HCT116 (cell line): ENCODE measurements at regions not wholly inside any gene's neighbourhood (a gene's known extent, or its start where the extent isn't known, plus 50 kb on each side); places are given as distances from the start of the nearest gene placed in this dataset.

Experiments used
- ATAC-seq: fragments of 200-7000 bp; cut with Tn5 transposase; 2 replicates; pipeline ENCODE4 v1.9.1; 2020; ENCODE audit warnings: mild to moderate bottlenecking, moderate library complexity
- BruUV-seq: library from RNA; stranded (reverse); fragments of 400-500 nt; replicated peaks from 2 replicates; lab custom pipeline; 2021; lab: Mats Ljungman, UMichigan
- CTCF ChIA-PET: fragments of 300-600 bp; sonication (Branson Sonifier 250); formaldehyde crosslinking; loops from one replicate; lab custom pipeline; 2021; ENCODE audit warnings: antibody characterized with exemption; lab: Charles Lee
- POLR2A ChIA-PET: fragments of 300-600, 350-600 bp; sonication (Branson Sonifier 250); formaldehyde crosslinking; loops from one replicate; lab custom pipeline; 2021; ENCODE audit warnings: antibody characterized with exemption; lab: Charles Lee
- RAD21 ChIA-PET, 2 experiments: fragments of 300-600 bp; sonication (Branson Sonifier 250); formaldehyde crosslinking; loops; one replicate each; lab custom pipeline; 2023; ENCODE audit warnings: low total read pairs in 2 of 2; ENCODE audit not compliant: uncharacterized antibody in 2 of 2, unreplicated experiment in 2 of 2, low non-redundant PET in 1 of 2; lab: Charles Lee
- DNase-seq: peaks from one replicate; pipeline ENCODE4 v3.0.0-alpha.2; 2010; ENCODE audit warnings: low read depth, low spot score
- H2AFZ ChIP-seq: fragments of 200-600 bp; shearing (Covaris generic), sonication (generic); 2 replicates; pipeline ENCODE4 v1.6.1; 2017; ENCODE audit warnings: low read depth, mixed run types, mixed read lengths, antibody characterized with exemption, low read length; ENCODE audit not compliant: poor library complexity, severe bottlenecking
- H3K27ac ChIP-seq: 2 replicates; pipeline ENCODE4 v1.5.1; 2012; ENCODE audit warnings: low read depth, low read length
- H3K27me3 ChIP-seq: fragments of 200-600 bp; sonication (generic); 2 replicates; pipeline ENCODE4 v1.6.1; 2016; ENCODE audit warnings: mixed run types, low read length, mixed read lengths; ENCODE audit not compliant: insufficient read depth
- H3K36me3 ChIP-seq, 2 experiments: fragments of 200-500 bp in 1 of 2; fragments of 200-600 bp in 1 of 2; sonication (Bioruptor generic) in 1 of 2; sonication (generic) in 1 of 2; 2 replicates each; pipeline versions ENCODE4 v1.5.1 to v1.6.1; 2014 to 2016; ENCODE audit warnings: low read length in 2 of 2, inconsistent platforms in 1 of 2, mixed read lengths in 1 of 2, mixed run types in 1 of 2; ENCODE audit not compliant: insufficient read depth in 2 of 2, control insufficient read depth in 1 of 2
- H3K4me1 ChIP-seq, 2 experiments: fragments of 200-600 bp in 1 of 2; sonication (generic) in 1 of 2; 2 replicates each; pipeline versions ENCODE4 v1.5.1 to v1.6.1; 2012 to 2017; ENCODE audit warnings: low read length in 2 of 2, inconsistent platforms in 1 of 2, mild to moderate bottlenecking in 1 of 2, mixed read lengths in 1 of 2, mixed run types in 1 of 2, moderate library complexity in 1 of 2; ENCODE audit not compliant: insufficient read depth in 2 of 2, control insufficient read depth in 1 of 2
- H3K4me2 ChIP-seq: fragments of 200-600 bp; sonication (generic); 2 replicates; pipeline ENCODE4 v1.6.1; 2017; ENCODE audit warnings: mixed run types, low read length, mixed read lengths
- H3K4me3 ChIP-seq, 2 experiments: fragments of 200-600 bp in 1 of 2; sonication (generic) in 1 of 2; replicated peaks in 1 of 2; 2 replicates each; pipeline ENCODE4 v1.5.1; 2011 to 2016; ENCODE audit warnings: low read length in 2 of 2, control low read depth in 1 of 2, low read depth in 1 of 2, mild to moderate bottlenecking in 1 of 2, mixed read lengths in 1 of 2, mixed run types in 1 of 2
- H3K79me2 ChIP-seq: fragments of 200-600 bp; sonication (generic); 2 replicates; pipeline ENCODE4 v1.6.1; 2017; ENCODE audit warnings: mild to moderate bottlenecking, mixed run types, low read length, moderate library complexity, mixed read lengths; ENCODE audit not compliant: insufficient read depth
- H3K9ac ChIP-seq: fragments of 200-600 bp; sonication (generic); 2 replicates; pipeline ENCODE4 v1.6.1; 2016; ENCODE audit warnings: low read length, mixed read lengths
- H3K9me2 ChIP-seq: fragments of 200-600 bp; sonication (generic), shearing (Covaris generic); 2 replicates; pipeline ENCODE4 v1.6.1; 2017; ENCODE audit warnings: mixed run types, mild to moderate bottlenecking, moderate library complexity; ENCODE audit not compliant: insufficient read depth
- H3K9me3 ChIP-seq, 2 experiments: fragments of 200-500 bp in 1 of 2; fragments of 200-600 bp in 1 of 2; sonication (Bioruptor generic) in 1 of 2; sonication (generic) in 1 of 2; 2 replicates each; pipeline ENCODE4 v1.6.1; 2014 to 2017; ENCODE audit warnings: low read length in 2 of 2, mixed read lengths in 2 of 2, inconsistent platforms in 1 of 2, low read depth in 1 of 2, mild to moderate bottlenecking in 1 of 2, mixed run types in 1 of 2, moderate library complexity in 1 of 2; ENCODE audit not compliant: control insufficient read depth in 1 of 2, insufficient read depth in 1 of 2
- H4K20me1 ChIP-seq: fragments of 200-600 bp; sonication (generic), shearing (Covaris generic); 2 replicates; pipeline ENCODE4 v1.6.1; 2017; ENCODE audit warnings: mixed run types, mild to moderate bottlenecking, moderate library complexity; ENCODE audit not compliant: insufficient read depth
- ATF3 ChIP-seq: IDR thresholded peaks from 2 replicates; pipeline ENCODE4 v1.6.1; 2012
- CBX3 ChIP-seq: IDR thresholded peaks from 2 replicates; pipeline ENCODE4 v1.6.1; 2012; ENCODE audit warnings: low read depth
- CTCF ChIP-seq, 3 experiments: fragments of 200-600 bp in 1 of 3; sonication (generic) in 1 of 3; IDR thresholded peaks in 2 of 3; conservative IDR thresholded peaks in 1 of 3; 2 replicates each; pipeline ENCODE4 v1.5.1; 2012 to 2017; ENCODE audit warnings: low read depth in 2 of 3, low read length in 2 of 3, antibody characterized with exemption in 1 of 3, borderline replicate concordance in 1 of 3, control low read depth in 1 of 3, mild to moderate bottlenecking in 1 of 3, mixed read lengths in 1 of 3, mixed run types in 1 of 3, moderate library complexity in 1 of 3; ENCODE audit not compliant: insufficient read depth in 1 of 3
- EGR1 ChIP-seq: IDR thresholded peaks from 2 replicates; pipeline ENCODE4 v1.6.1; 2012; ENCODE audit warnings: low read depth
- ELF1 ChIP-seq: IDR thresholded peaks from 2 replicates; pipeline ENCODE4 v1.6.1; 2012; ENCODE audit warnings: low read depth, borderline replicate concordance
- EZH2phosphoT487 ChIP-seq: fragments of 200-600 bp; IDR thresholded peaks from 2 replicates; pipeline ENCODE4 v1.6.1; 2018; ENCODE audit warnings: antibody characterized with exemption, borderline replicate concordance
- FOSL1 ChIP-seq: IDR thresholded peaks from 2 replicates; pipeline ENCODE4 v1.6.1; 2012; ENCODE audit warnings: low read depth
- JUND ChIP-seq: IDR thresholded peaks from 2 replicates; pipeline ENCODE4 v1.6.1; 2012
- POLR2AphosphoS5 ChIP-seq: IDR thresholded peaks from 2 replicates; pipeline ENCODE4 v1.6.1; 2011; ENCODE audit warnings: mild to moderate bottlenecking, low read depth, low read length, moderate library complexity
- RAD21 ChIP-seq: IDR thresholded peaks from 2 replicates; pipeline ENCODE4 v1.6.1; 2012; ENCODE audit warnings: low read depth, mild to moderate bottlenecking
- ZBTB33 ChIP-seq: IDR thresholded peaks from 2 replicates; pipeline ENCODE4 v1.6.1; 2011; ENCODE audit warnings: mild to moderate bottlenecking, low read length, moderate library complexity; ENCODE audit not compliant: insufficient replicate concordance; ENCODE audit errors: extremely low read depth
- ZFX ChIP-seq: fragments of 450-650 bp; IDR thresholded peaks from 2 replicates; pipeline ENCODE4 v1.6.1; 2017
- ZNF274 ChIP-seq: fragments of 200-500 bp; sonication (Bioruptor generic); IDR thresholded peaks from 2 replicates; pipeline ENCODE4 v1.6.1; 2014; ENCODE audit warnings: mild to moderate bottlenecking, low read depth, low read length, inconsistent platforms
- intact Hi-C: fragments of 100-400 bp; cut with micrococcal nuclease; formaldehyde crosslinking; loops from 2 replicates; pipeline ENCODE4 v1.10.0; 2022

- Histone ChIP-seq H3K9ac (no peak overlapping the region), H3K4me1 (no peaks in the 10 kb centered on the region), H3K36me3 (no peaks in the 10 kb centered on the region), H3K9me2 (no peaks in the 10 kb centered on the region), H3K4me2 (no peak overlapping the region), H3K9me3 (no peaks in the 10 kb centered on the region), H4K20me1 (no peaks in the 10 kb centered on the region), H3K27me3 (peaks cover 29% of the 10 kb centered on the region), H3K79me2 (no peaks in the 10 kb centered on the region), H3K27ac (no peak overlapping the region), H3K4me3 (no peak overlapping the region), H2AFZ (no peak overlapping the region)
- ATAC-seq = no peak
- POLR2A ChIA-PET = no interaction called here
- intact Hi-C loops = no loop called here
- TF ChIP-seq RAD21 = no peak
- no peak for DNase-seq
- no TSS peak for BruUV-seq
- CTCF ChIA-PET = no interaction called here
- RAD21 ChIA-PET = no interaction called here
Observed at GRCh38 chr5:60360355-60360754, 339.6 kb downstream of the DEPDC1B start.

DNA sequence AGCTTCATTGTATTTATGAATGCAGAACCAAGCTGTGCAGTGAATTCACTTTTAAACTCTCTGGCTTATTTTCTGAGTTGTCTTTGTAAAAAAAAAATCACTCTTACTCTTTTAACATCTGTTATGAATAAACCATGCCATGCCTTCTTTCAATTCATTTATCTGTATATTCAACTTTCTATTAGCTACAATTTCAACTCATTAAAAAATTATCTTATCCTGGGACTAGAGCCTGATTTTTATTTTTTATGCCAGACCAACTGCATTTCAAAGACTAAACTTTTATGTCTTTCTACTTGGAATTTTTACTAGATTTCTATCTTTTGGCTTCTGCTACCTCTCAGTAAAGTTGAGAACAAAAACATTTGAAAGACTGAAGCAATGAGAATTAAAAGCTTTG, 342.7 kb downstream of the DEPDC1B start:
- intact Hi-C loops = no loop called here
- Histone ChIP-seq H3K9ac (no peak overlapping the region), H3K4me3 (no peak overlapping the region), H3K9me3 (no peaks in the 10 kb centered on the region), H3K27ac (no peak overlapping the region), H4K20me1 (no peaks in the 10 kb centered on the region), H3K27me3 (peaks cover 26% of the 10 kb centered on the region), H2AFZ (no peak overlapping the region), H3K4me2 (no peak overlapping the region), H3K9me2 (no peaks in the 10 kb centered on the region), H3K36me3 (no peaks in the 10 kb centered on the region), H3K79me2 (no peaks in the 10 kb centered on the region), H3K4me1 (no peaks in the 10 kb centered on the region)
- DNase-seq (no peak), ATAC-seq (no peak)
- TF ChIP-seq CTCF (IDR thresholded peaks at IDR 0.05 in 2 of 3, conservative IDR thresholded peaks at IDR 0.05 in 1 of 3; ENCODE audit: borderline replicate concordance in 1 of 3, insufficient read depth in 1 of 3, low read depth in 2 of 3, low read length in 2 of 3) (no peak), ZNF274 (no peak), ATF3 (no peak), CBX3 (no peak), EGR1 (no peak), ZBTB33 (no peak), EZH2phosphoT487 (no peak), POLR2AphosphoS5 (no peak), FOSL1 (no peak), RAD21 (no peak), ELF1 (no peak), JUND (no peak), ZFX (no peak)
- ChIA-PET RAD21 (no interaction called here), POLR2A (no interaction called here), CTCF (no interaction called here)
- no TSS peak for BruUV-seq
